ENCODE measurements at regions not wholly inside any gene's neighbourhood (a gene's known extent, or its start where the extent isn't known, plus 50 kb on each side); places are given as distances from the start of the nearest gene placed in this dataset.

GRCh38 chr7:42471573-42472174 is 234.7 kb upstream of the GLI3 start:
- intact Hi-C loops (cut with DNase I): no loop called here
- H3K4me1 ChIP-seq: no peaks in the 10 kb centered on the region
- H3K27ac ChIP-seq: no peak overlapping the region
- no peaks in the 10 kb centered on the region for H3K9me3 ChIP-seq
- TF ChIP-seq POLR2A (IDR thresholded peaks at IDR 0.05) (no peak), CTCF (IDR thresholded peaks at IDR 0.05) (no peak)
- no peaks in the 10 kb centered on the region for H3K36me3 ChIP-seq
- ATAC-seq (no peak), DNase-seq (no peak)
- H3K4me3 ChIP-seq: no peak overlapping the region
- 87 to 93% (median 90%) methylated on average over 3 of the region's 3 CpGs for WGBS, 4 donors
- H3K27me3 ChIP-seq: no peaks in the 10 kb centered on the region

- Histone ChIP-seq H3K27me3 (no peaks in the 10 kb centered on the region), H3K4me1 (no peaks in the 10 kb centered on the region), H3K9me3 (peaks cover 0 to 7% (median 0%) of the 10 kb centered on the region in 12 donors), H3K4me3 (no peak overlapping the region), H3K27ac (no peak overlapping the region), H3K36me3 (no peaks in the 10 kb centered on the region)
- ATAC-seq (no peak), DNase-seq (no peak)
- intact Hi-C loops (cut with DNase I): no loop called here
- WGBS, 4 donors: 79 to 84% (median 81%) methylated on average over 10 of the region's 10 CpGs
- TF ChIP-seq POLR2A (IDR thresholded peaks at IDR 0.05): no peak
- TF ChIP-seq CTCF (IDR thresholded peaks at IDR 0.05): no peak
These were observed 232.3 kb upstream of the GLI3 start for GRCh38 chr7:42469341-42469740.

GRCh38 chr7:42468471-42468870 is 231.5 kb upstream of the GLI3 start:
- Histone ChIP-seq H3K4me1 (no peaks in the 10 kb centered on the region), H3K27ac (no peak overlapping the region), H3K36me3 (no peaks in the 10 kb centered on the region), H3K27me3 (no peaks in the 10 kb centered on the region), H3K9me3 (peaks cover 0 to 7% (median 0%) of the 10 kb centered on the region in 12 donors), H3K4me3 (no peak overlapping the region)
- intact Hi-C loops (cut with DNase I): no loop called here
- no peak for ATAC-seq
- 83 to 90% (median 88%) methylated on average over 7 of the region's 7 CpGs for WGBS, 4 donors
- TF ChIP-seq CTCF (IDR thresholded peaks at IDR 0.05) (no peak), POLR2A (IDR thresholded peaks at IDR 0.05) (no peak)
- DNase-seq: no peak

GRCh38 chr7:42461537-42461936 is 224.5 kb upstream of the GLI3 start:
- Histone ChIP-seq H3K36me3 (no peaks in the 10 kb centered on the region), H3K4me1 (no peaks in the 10 kb centered on the region), H3K9me3 (peaks cover 0 to 7% (median 0%) of the 10 kb centered on the region in 12 donors), H3K4me3 (no peak overlapping the region), H3K27me3 (no peaks in the 10 kb centered on the region), H3K27ac (no peak overlapping the region)
- TF ChIP-seq CTCF (IDR thresholded peaks at IDR 0.05): no peak
- TF ChIP-seq POLR2A (IDR thresholded peaks at IDR 0.05): no peak
- 88 to 100% (median 95%) methylated on average over 1 of the region's 1 CpG for WGBS, 4 donors
- no peak for DNase-seq
- intact Hi-C loops (cut with DNase I): no loop called here
- no peak for ATAC-seq

Measured in heart left ventricle (tissue), 16 donors.